ENCODE measurements at regions not wholly inside any gene's neighbourhood (a gene's known extent, or its start where the extent isn't known, plus 50 kb on each side); places are given as distances from the start of the nearest gene placed in this dataset.

GRCh38 chr5:87499478-87500410, 87.0 kb upstream of the CCNH start:
- no peak for DNase-seq
